ENCODE measurements at regions not wholly inside any gene's neighbourhood (a gene's known extent, or its start where the extent isn't known, plus 50 kb on each side); places are given as distances from the start of the nearest gene placed in this dataset.
A peak's percentile ranks its signal among the peaks of the same experiment; 100 is the strongest.
"Not testable (repeated sequence)": the region's sequence is repeated elsewhere in the genome, so short reads cannot be mapped to it uniquely, and the experiment has no call there.

- POLR2A ChIA-PET: no interaction called here
Measured at GRCh38 chr2:111251711-111252110, 131.0 kb downstream of the BCL2L11 start.

GRCh38 chr2:111252436-111252835 is 131.7 kb downstream of the BCL2L11 start:
- Mint-ChIP-seq H3K4me3 (ENCODE audit: unreplicated experiment) (no peak overlapping the region), H3K27me3 (ENCODE audit: insufficient read depth, unreplicated experiment) (no peaks in the 10 kb centered on the region), H3K27ac (ENCODE audit: low read depth, unreplicated experiment) (no peak overlapping the region), H3K4me1 (ENCODE audit: insufficient read depth, unreplicated experiment) (no peaks in the 10 kb centered on the region), H3K9me3 (ENCODE audit: unreplicated experiment) (peaks cover 7% of the 10 kb centered on the region), H3K36me3 (ENCODE audit: insufficient read depth, unreplicated experiment) (peaks cover 22% of the 10 kb centered on the region)
- intact Hi-C loops (cut with micrococcal nuclease): no loop called here
- TF ChIP-seq, protein P1, sequence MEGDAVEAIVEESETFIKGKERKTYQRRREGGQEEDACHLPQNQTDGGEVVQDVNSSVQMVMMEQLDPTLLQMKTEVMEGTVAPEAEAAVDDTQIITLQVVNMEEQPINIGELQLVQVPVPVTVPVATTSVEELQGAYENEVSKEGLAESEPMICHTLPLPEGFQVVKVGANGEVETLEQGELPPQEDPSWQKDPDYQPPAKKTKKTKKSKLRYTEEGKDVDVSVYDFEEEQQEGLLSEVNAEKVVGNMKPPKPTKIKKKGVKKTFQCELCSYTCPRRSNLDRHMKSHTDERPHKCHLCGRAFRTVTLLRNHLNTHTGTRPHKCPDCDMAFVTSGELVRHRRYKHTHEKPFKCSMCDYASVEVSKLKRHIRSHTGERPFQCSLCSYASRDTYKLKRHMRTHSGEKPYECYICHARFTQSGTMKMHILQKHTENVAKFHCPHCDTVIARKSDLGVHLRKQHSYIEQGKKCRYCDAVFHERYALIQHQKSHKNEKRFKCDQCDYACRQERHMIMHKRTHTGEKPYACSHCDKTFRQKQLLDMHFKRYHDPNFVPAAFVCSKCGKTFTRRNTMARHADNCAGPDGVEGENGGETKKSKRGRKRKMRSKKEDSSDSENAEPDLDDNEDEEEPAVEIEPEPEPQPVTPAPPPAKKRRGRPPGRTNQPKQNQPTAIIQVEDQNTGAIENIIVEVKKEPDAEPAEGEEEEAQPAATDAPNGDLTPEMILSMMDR (IDR thresholded peaks at IDR 0.05; ENCODE audit: unreplicated experiment): no peak
- ChIA-PET POLR2A (interaction anchor here (0.7 kb wide), 1 partner anchor 14 kb away, joined by 5 read pairs; no protein-coding TSS in a partner anchor), CTCF (no interaction called here)
- no TSS peak for BruUV-seq (replicated peaks)
- DNase-seq (ENCODE audit: unreplicated experiment): peak; percentile 11

More at GRCh38 chr2:111251711-111252110, 131.0 kb downstream of the BCL2L11 start:
- Mint-ChIP-seq H3K9me3 (ENCODE audit: unreplicated experiment) (peaks cover 7% of the 10 kb centered on the region), H3K27me3 (ENCODE audit: insufficient read depth, unreplicated experiment) (no peaks in the 10 kb centered on the region), H3K4me3 (ENCODE audit: unreplicated experiment) (no peak overlapping the region), H3K4me1 (ENCODE audit: insufficient read depth, unreplicated experiment) (no peaks in the 10 kb centered on the region), H3K27ac (ENCODE audit: low read depth, unreplicated experiment) (no peak overlapping the region), H3K36me3 (ENCODE audit: insufficient read depth, unreplicated experiment) (peaks cover 28% of the 10 kb centered on the region)
- intact Hi-C loops (cut with micrococcal nuclease): no loop called here
- CTCF ChIA-PET: no interaction called here
- BruUV-seq (replicated peaks): no TSS peak
- DNase-seq (ENCODE audit: unreplicated experiment): no peak
- TF ChIP-seq, protein P1 (IDR thresholded peaks at IDR 0.05; ENCODE audit: unreplicated experiment): no peak

- peaks cover 18% of the 10 kb centered on the region for H3K36me3 Mint-ChIP-seq (ENCODE audit: insufficient read depth, unreplicated experiment)
- BruUV-seq (replicated peaks); H3K4me1 Mint-ChIP-seq (ENCODE audit: insufficient read depth, unreplicated experiment); POLR2A ChIA-PET; H3K4me3 Mint-ChIP-seq (ENCODE audit: unreplicated experiment); H3K27me3 Mint-ChIP-seq (ENCODE audit: insufficient read depth, unreplicated experiment); CTCF ChIA-PET; intact Hi-C loops (cut with micrococcal nuclease); DNase-seq (ENCODE audit: unreplicated experiment); H3K9me3 Mint-ChIP-seq (ENCODE audit: unreplicated experiment); H3K27ac Mint-ChIP-seq (ENCODE audit: low read depth, unreplicated experiment): not testable (repeated sequence)
Measured at GRCh38 chr2:111254916-111255315, 134.2 kb downstream of the BCL2L11 start.

DNA sequence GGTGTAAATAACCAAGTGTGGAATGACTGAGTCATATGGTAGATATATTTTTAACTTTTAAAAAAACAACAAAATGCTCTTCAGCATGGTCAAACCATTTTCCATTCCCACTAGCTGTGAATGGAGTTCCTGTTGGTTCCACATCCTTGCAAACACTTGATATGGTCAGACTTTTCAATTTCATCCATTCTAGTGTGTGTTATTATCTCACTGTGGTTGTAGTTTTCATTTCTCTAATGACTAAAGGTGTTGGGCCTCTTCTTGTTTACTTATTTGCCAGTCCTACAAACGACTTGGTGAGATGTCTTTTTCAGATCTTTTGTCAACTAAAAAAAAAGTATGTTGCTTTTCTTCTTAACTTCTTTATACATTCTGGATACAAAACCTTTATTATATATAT is 135.9 kb downstream of the BCL2L11 start:
- intact Hi-C loops (cut with micrococcal nuclease); DNase-seq (ENCODE audit: unreplicated experiment); BruUV-seq (replicated peaks); H3K4me1 Mint-ChIP-seq (ENCODE audit: insufficient read depth, unreplicated experiment); H3K27me3 Mint-ChIP-seq (ENCODE audit: insufficient read depth, unreplicated experiment); CTCF ChIA-PET; H3K4me3 Mint-ChIP-seq (ENCODE audit: unreplicated experiment); H3K9me3 Mint-ChIP-seq (ENCODE audit: unreplicated experiment); H3K27ac Mint-ChIP-seq (ENCODE audit: low read depth, unreplicated experiment); POLR2A ChIA-PET: not testable (repeated sequence)
- H3K36me3 Mint-ChIP-seq (ENCODE audit: insufficient read depth, unreplicated experiment): peaks cover 14% of the 10 kb centered on the region

DNA sequence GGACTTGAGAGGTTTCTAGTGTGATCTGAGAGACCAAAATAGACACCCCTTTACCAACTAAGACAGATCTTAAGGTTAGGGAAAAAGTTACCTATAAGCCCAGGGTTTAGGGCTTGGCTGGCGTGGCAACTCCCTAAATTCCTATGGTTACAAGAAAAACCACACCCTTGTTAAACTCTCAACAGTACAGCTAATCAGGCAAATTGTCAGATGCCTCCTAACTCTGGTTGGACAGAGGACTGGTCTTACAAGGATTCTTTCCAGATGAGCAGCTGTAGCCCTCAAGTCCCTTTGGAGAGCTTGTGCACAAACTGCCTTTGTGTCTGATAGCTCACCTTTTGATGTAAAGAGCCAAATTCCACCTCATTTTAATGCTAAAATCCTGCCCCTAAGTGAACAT is 136.9 kb downstream of the BCL2L11 start:
- CTCF ChIA-PET; H3K9me3 Mint-ChIP-seq (ENCODE audit: unreplicated experiment); H3K27ac Mint-ChIP-seq (ENCODE audit: low read depth, unreplicated experiment); BruUV-seq (replicated peaks); H3K4me1 Mint-ChIP-seq (ENCODE audit: insufficient read depth, unreplicated experiment); DNase-seq (ENCODE audit: unreplicated experiment); H3K36me3 Mint-ChIP-seq (ENCODE audit: insufficient read depth, unreplicated experiment); intact Hi-C loops (cut with micrococcal nuclease); H3K27me3 Mint-ChIP-seq (ENCODE audit: insufficient read depth, unreplicated experiment); POLR2A ChIA-PET; H3K4me3 Mint-ChIP-seq (ENCODE audit: unreplicated experiment): not testable (repeated sequence)

DNA sequence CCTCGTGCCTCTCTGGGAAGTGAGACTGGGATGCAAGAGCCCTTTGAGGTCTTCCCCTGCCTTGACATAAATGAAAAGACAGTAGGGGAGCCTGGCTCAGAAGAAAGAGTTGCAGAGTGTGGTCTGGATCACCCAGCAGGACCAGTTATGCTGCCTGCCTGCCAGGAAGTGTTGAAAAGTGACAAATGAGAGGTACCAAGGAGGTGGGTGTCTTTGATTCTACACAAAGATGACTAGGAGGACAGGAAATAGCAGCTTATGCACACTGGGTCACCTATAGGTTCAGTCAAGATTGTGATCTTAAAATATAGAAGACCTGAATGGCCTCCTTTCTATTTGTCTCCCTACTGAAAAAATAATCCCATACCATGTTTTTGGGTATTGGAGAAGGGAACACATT is 137.6 kb downstream of the BCL2L11 start:
- CTCF ChIA-PET; POLR2A ChIA-PET; BruUV-seq (replicated peaks); DNase-seq (ENCODE audit: unreplicated experiment); intact Hi-C loops (cut with micrococcal nuclease); H3K9me3 Mint-ChIP-seq (ENCODE audit: unreplicated experiment); H3K4me3 Mint-ChIP-seq (ENCODE audit: unreplicated experiment); H3K4me1 Mint-ChIP-seq (ENCODE audit: insufficient read depth, unreplicated experiment); H3K27ac Mint-ChIP-seq (ENCODE audit: low read depth, unreplicated experiment); H3K36me3 Mint-ChIP-seq (ENCODE audit: insufficient read depth, unreplicated experiment); H3K27me3 Mint-ChIP-seq (ENCODE audit: insufficient read depth, unreplicated experiment): not testable (repeated sequence)

DNA sequence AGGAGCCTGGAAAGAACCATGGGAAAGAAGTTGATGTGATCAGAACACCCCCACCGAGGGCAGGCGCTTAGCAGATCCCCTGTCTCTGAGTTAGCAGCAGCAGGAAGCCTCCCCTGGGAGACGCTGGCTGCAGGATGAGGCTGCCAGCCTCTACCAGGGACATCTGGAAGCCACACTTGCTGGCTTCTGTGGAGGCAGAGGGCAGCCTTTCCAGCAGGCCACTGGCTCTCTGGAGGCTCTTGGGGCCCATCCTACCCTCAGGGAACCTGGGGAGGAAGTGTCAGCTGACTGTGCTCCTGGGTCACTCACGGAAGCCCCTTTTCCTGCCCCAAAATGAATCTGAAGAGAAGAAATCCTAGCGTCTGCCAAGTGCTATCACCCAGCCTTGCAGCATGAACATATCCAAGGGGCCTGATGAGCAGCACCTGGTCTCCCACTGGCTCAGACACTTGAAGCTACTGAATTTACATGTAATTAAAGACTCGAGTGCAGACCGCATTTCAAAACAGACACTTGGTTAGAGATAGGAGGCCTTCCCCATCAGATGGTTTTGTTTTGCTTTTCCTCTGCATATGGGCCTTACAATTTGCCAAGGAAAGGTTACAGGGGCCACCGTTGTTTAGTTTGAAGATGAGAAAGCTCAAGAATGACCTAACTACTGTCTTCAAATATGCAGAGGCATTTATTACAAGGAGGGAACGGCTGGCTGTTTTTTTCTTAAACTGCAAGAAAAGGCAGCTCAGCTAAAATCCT is 142.1 kb downstream of the BCL2L11 start:
- H3K36me3 Mint-ChIP-seq (ENCODE audit: insufficient read depth, unreplicated experiment); H3K4me1 Mint-ChIP-seq (ENCODE audit: insufficient read depth, unreplicated experiment); H3K27ac Mint-ChIP-seq (ENCODE audit: low read depth, unreplicated experiment); intact Hi-C loops (cut with micrococcal nuclease); H3K9me3 Mint-ChIP-seq (ENCODE audit: unreplicated experiment); BruUV-seq (replicated peaks); POLR2A ChIA-PET; CTCF ChIA-PET; H3K27me3 Mint-ChIP-seq (ENCODE audit: insufficient read depth, unreplicated experiment); DNase-seq (ENCODE audit: unreplicated experiment); H3K4me3 Mint-ChIP-seq (ENCODE audit: unreplicated experiment): not testable (repeated sequence)

- H3K4me3 Mint-ChIP-seq (ENCODE audit: unreplicated experiment); CTCF ChIA-PET; H3K9me3 Mint-ChIP-seq (ENCODE audit: unreplicated experiment); POLR2A ChIA-PET; H3K4me1 Mint-ChIP-seq (ENCODE audit: insufficient read depth, unreplicated experiment); H3K27ac Mint-ChIP-seq (ENCODE audit: low read depth, unreplicated experiment); H3K36me3 Mint-ChIP-seq (ENCODE audit: insufficient read depth, unreplicated experiment); intact Hi-C loops (cut with micrococcal nuclease); BruUV-seq (replicated peaks); DNase-seq (ENCODE audit: unreplicated experiment); H3K27me3 Mint-ChIP-seq (ENCODE audit: insufficient read depth, unreplicated experiment): not testable (repeated sequence)
Measured at GRCh38 chr2:111263380-111264017, 142.8 kb downstream of the BCL2L11 start.

Measured in MCF 10A (cell line).